Caki2 (cell line): ENCODE measurements at regions not wholly inside any gene's neighbourhood (a gene's known extent, or its start where the extent isn't known, plus 50 kb on each side); places are given as distances from the start of the nearest gene placed in this dataset.

Experiments used
- DNase-seq: peaks from one replicate; pipeline ENCODE4 v3.0.0-alpha.2; 2015; ENCODE audit warnings: low read depth
- in situ Hi-C: cut with HindIII; loops from 2 replicates; pipeline ENCODE4 v1.10.0; 2016; ENCODE audit warnings: low sequenced_read_pairs, low pct_unique_long_range_greater_than_20kb, mixed read lengths

GRCh38 chr5:8102714-8103113 is 233.8 kb downstream of the MTRR start:
- DNase-seq, result no peak
- in situ Hi-C loops, result no loop called here

GRCh38 chr5:8114597-8115266 is 245.8 kb downstream of the MTRR start:
- in situ Hi-C loops, result no loop called here
- no peak for DNase-seq

GRCh38 chr5:8123559-8123958 is 254.6 kb downstream of the MTRR start:
- DNase-seq, result no peak
- in situ Hi-C loops, result no loop called here

GRCh38 chr5:8134609-8135008 is 265.7 kb downstream of the MTRR start:
- in situ Hi-C loops, result no loop called here
- DNase-seq, result no peak

GRCh38 chr5:8135742-8136141 is 266.8 kb downstream of the MTRR start:
- no peak for DNase-seq
- in situ Hi-C loops, result no loop called here

GRCh38 chr5:8136271-8136670 is 267.3 kb downstream of the MTRR start:
- in situ Hi-C loops, result no loop called here

GRCh38 chr5:8137941-8138550 is 269.1 kb downstream of the MTRR start:
- DNase-seq, result no peak
- in situ Hi-C loops, result no loop called here

More at GRCh38 chr5:8136271-8136670, 267.3 kb downstream of the MTRR start:
- DNase-seq, result no peak

GRCh38 chr5:8138884-8139283 is 269.9 kb downstream of the MTRR start:
- in situ Hi-C loops, result no loop called here

GRCh38 chr5:8150791-8151190 is 281.8 kb downstream of the MTRR start:
- in situ Hi-C loops, result no loop called here
- no peak for DNase-seq

More at GRCh38 chr5:8138884-8139283, 269.9 kb downstream of the MTRR start:
- no peak for DNase-seq

GRCh38 chr5:8156706-8157105 is 287.8 kb downstream of the MTRR start:
- no peak for DNase-seq
- in situ Hi-C loops, result no loop called here

GRCh38 chr5:8157320-8157822 is 288.4 kb downstream of the MTRR start:
- no peak for DNase-seq
- in situ Hi-C loops, result no loop called here

GRCh38 chr5:8176101-8176693 is 307.2 kb downstream of the MTRR start:
- no peak for DNase-seq
- in situ Hi-C loops, result no loop called here

- in situ Hi-C loops, result no loop called here
- peak; percentile 17 for DNase-seq
Measured at GRCh38 chr5:8184455-8185063, 315.6 kb downstream of the MTRR start.

- no peak for DNase-seq
- in situ Hi-C loops, result no loop called here
Measured at GRCh38 chr5:8185852-8186251, 316.9 kb downstream of the MTRR start.

GRCh38 chr5:8188874-8189565 is 320.1 kb downstream of the MTRR start:
- no peak for DNase-seq
- in situ Hi-C loops, result no loop called here

GRCh38 chr5:8192840-8193239 is 323.9 kb downstream of the MTRR start:
- in situ Hi-C loops, result no loop called here
- DNase-seq, result no peak

- in situ Hi-C loops, result no loop called here
- DNase-seq, result no peak
Measured at GRCh38 chr5:8196061-8196460, 327.1 kb downstream of the MTRR start.

GRCh38 chr5:8208307-8208706 is 339.4 kb downstream of the MTRR start:
- in situ Hi-C loops, result no loop called here
- DNase-seq, result no peak

GRCh38 chr5:8209500-8209899 is 340.6 kb downstream of the MTRR start:
- in situ Hi-C loops, result no loop called here
- no peak for DNase-seq
